ENCODE measurements at regions not wholly inside any gene's neighbourhood (a gene's known extent, or its start where the extent isn't known, plus 50 kb on each side); places are given as distances from the start of the nearest gene placed in this dataset.

DNA sequence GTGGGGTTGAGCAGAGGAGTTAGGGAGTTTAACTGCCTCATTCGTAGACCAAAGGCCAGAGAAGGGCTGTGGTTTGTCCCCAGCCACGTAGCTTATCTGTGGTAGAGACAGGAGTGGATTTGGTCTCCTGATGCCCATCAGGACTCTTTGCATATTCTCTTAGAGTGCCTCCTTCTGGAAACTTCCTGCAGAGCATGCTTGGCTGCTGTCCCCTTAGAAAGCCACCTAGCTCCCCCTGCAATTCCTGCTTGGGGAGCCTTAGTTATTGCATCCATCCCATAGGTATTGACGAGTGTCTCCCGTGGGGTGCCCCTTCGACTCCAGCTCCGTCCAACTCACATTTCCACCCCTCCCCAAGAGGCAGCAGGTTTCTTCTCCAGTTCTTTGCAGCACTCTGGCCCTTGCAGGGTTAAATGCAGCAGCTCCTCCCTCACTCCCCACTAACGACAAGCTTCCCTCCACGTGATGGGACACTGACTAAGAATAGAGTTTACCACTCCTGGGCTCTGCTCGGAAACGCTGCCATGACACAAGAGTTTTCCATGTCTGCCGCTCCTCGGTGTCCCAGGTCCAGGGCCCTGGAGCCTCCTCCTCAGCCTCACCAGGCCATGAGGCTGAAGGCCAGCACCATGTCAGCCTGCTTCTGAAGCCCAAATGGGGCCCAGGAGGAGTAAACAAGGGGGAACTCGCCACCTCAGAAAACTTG lies 147.8 kb upstream of the UNC5B start:
- 2% methylated on average over 13 of the region's 13 CpGs for WGBS (ENCODE audit: insufficient coverage, low coverage, missing lambda C conversion rate)
- CTCF ChIA-PET (ENCODE audit: low intra/inter-chr PET ratio), result interaction anchor here (1.4 kb wide), 1 partner anchor 162 kb away, joined by 5 read pairs; no protein-coding TSS in a partner anchor
- POLR2A ChIA-PET, result interaction anchor here (0.6 to 0.7 kb wide), 3 partner anchors 23 to 113 kb away, joined by 3 read pairs; no protein-coding TSS in a partner anchor

More for the DNA sequence above, 147.8 kb upstream of the UNC5B start:
- H4K20me1 ChIP-seq (replicated peaks; ENCODE audit: control insufficient read depth, insufficient read depth, low read length), result peaks cover 10% of the 10 kb centered on the region; the same call in 1 of the 2 replicates
- no peak overlapping the region for H3K4me3 ChIP-seq
- no peaks in the 10 kb centered on the region for H3K36me3 ChIP-seq (ENCODE audit: control insufficient read depth, insufficient read depth, low read length)
- in situ Hi-C loops (cut with MboI) (no loop called here), intact Hi-C loops (cut with micrococcal nuclease) (no loop called here)
- no peak overlapping the region for H2AFZ ChIP-seq (ENCODE audit: low read depth, low read length)
- H3K27ac ChIP-seq (ENCODE audit: extremely low read depth, low read depth, low read length), result no peak overlapping the region
- ATAC-seq (peak; percentile 34; the same call in 1 of the 3 replicates), FAIRE-seq (peak; percentile 59), DNase-seq (ENCODE audit: extremely low read depth in 1 of 4, low spot score in 3 of 4) (peak in 1 of 4 experiments; percentile 14)
- TF ChIP-seq, protein P1, sequence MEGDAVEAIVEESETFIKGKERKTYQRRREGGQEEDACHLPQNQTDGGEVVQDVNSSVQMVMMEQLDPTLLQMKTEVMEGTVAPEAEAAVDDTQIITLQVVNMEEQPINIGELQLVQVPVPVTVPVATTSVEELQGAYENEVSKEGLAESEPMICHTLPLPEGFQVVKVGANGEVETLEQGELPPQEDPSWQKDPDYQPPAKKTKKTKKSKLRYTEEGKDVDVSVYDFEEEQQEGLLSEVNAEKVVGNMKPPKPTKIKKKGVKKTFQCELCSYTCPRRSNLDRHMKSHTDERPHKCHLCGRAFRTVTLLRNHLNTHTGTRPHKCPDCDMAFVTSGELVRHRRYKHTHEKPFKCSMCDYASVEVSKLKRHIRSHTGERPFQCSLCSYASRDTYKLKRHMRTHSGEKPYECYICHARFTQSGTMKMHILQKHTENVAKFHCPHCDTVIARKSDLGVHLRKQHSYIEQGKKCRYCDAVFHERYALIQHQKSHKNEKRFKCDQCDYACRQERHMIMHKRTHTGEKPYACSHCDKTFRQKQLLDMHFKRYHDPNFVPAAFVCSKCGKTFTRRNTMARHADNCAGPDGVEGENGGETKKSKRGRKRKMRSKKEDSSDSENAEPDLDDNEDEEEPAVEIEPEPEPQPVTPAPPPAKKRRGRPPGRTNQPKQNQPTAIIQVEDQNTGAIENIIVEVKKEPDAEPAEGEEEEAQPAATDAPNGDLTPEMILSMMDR (IDR thresholded peaks at IDR 0.05 in 2 of 3, conservative IDR thresholded peaks at IDR 0.05 in 1 of 3; ENCODE audit: insufficient read depth in 2 of 3, low read depth in 1 of 3, low read length in 3 of 3), result peak; percentile 39 to 53 (median 50); a peak in 4 of 6 replicates
- TF ChIP-seq, protein P2, sequence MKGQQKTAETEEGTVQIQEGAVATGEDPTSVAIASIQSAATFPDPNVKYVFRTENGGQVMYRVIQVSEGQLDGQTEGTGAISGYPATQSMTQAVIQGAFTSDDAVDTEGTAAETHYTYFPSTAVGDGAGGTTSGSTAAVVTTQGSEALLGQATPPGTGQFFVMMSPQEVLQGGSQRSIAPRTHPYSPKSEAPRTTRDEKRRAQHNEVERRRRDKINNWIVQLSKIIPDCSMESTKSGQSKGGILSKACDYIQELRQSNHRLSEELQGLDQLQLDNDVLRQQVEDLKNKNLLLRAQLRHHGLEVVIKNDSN (CRISPR knock-in tag; IDR thresholded peaks at IDR 0.05), result peak; percentile 50; the same call in 1 of the 2 replicates
- TF ChIP-seq, protein P3, sequence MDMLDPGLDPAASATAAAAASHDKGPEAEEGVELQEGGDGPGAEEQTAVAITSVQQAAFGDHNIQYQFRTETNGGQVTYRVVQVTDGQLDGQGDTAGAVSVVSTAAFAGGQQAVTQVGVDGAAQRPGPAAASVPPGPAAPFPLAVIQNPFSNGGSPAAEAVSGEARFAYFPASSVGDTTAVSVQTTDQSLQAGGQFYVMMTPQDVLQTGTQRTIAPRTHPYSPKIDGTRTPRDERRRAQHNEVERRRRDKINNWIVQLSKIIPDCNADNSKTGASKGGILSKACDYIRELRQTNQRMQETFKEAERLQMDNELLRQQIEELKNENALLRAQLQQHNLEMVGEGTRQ (CRISPR knock-in tag; IDR thresholded peaks at IDR 0.05), result peak; percentile 25; the same call in 1 of the 2 replicates
- TF ChIP-seq RAD21 (CRISPR knock-in tag; conservative IDR thresholded peaks at IDR 0.05 in 1 of 2, IDR thresholded peaks at IDR 0.05 in 1 of 2) (peak in 1 of 2 experiments; percentile 50; a peak in 2 of 4 replicates), ZNF121 (CRISPR knock-in tag; conservative IDR thresholded peaks at IDR 0.05) (no peak)
- TF ChIP-seq, protein P4, sequence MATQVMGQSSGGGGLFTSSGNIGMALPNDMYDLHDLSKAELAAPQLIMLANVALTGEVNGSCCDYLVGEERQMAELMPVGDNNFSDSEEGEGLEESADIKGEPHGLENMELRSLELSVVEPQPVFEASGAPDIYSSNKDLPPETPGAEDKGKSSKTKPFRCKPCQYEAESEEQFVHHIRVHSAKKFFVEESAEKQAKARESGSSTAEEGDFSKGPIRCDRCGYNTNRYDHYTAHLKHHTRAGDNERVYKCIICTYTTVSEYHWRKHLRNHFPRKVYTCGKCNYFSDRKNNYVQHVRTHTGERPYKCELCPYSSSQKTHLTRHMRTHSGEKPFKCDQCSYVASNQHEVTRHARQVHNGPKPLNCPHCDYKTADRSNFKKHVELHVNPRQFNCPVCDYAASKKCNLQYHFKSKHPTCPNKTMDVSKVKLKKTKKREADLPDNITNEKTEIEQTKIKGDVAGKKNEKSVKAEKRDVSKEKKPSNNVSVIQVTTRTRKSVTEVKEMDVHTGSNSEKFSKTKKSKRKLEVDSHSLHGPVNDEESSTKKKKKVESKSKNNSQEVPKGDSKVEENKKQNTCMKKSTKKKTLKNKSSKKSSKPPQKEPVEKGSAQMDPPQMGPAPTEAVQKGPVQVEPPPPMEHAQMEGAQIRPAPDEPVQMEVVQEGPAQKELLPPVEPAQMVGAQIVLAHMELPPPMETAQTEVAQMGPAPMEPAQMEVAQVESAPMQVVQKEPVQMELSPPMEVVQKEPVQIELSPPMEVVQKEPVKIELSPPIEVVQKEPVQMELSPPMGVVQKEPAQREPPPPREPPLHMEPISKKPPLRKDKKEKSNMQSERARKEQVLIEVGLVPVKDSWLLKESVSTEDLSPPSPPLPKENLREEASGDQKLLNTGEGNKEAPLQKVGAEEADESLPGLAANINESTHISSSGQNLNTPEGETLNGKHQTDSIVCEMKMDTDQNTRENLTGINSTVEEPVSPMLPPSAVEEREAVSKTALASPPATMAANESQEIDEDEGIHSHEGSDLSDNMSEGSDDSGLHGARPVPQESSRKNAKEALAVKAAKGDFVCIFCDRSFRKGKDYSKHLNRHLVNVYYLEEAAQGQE (IDR thresholded peaks at IDR 0.05; ENCODE audit: borderline replicate concordance), result peak; percentile 15; the same call in 1 of the 2 replicates
- TF ChIP-seq, protein P4 (CRISPR knock-in tag; IDR thresholded peaks at IDR 0.05; ENCODE audit: low read depth), result no peak
- H3K4me2 ChIP-seq (ENCODE audit: insufficient read depth, low read length), result no peak overlapping the region
- peaks cover 40 to 90% of the 10 kb centered on the region in 2 experiments; a peak in 4 of 5 replicates for H3K27me3 ChIP-seq (ENCODE audit: control insufficient read depth in 2 of 2, insufficient read depth in 2 of 2, low read length in 2 of 2)
- no peaks in the 10 kb centered on the region for H3K9me3 ChIP-seq (replicated peaks; ENCODE audit: control insufficient read depth, insufficient read depth, low read depth, low read length)
- no peaks in the 10 kb centered on the region; a peak in 1 of 5 replicates for H3K4me1 ChIP-seq (replicated peaks in 1 of 2; ENCODE audit: control insufficient read depth in 2 of 2, insufficient read depth in 2 of 2, low read length in 2 of 2)
- H3K79me2 ChIP-seq (ENCODE audit: control insufficient read depth, insufficient read depth, low read length), result no peaks in the 10 kb centered on the region
- H3K9me1 ChIP-seq (ENCODE audit: control insufficient read depth, insufficient read depth, low read length), result no peaks in the 10 kb centered on the region
- peak overlapping the region in 1 of 2 experiments; percentile 60; a peak in 1 of 4 replicates for H3K9ac ChIP-seq (ENCODE audit: insufficient read depth in 1 of 2, low read depth in 2 of 2, low read length in 2 of 2)
- no TSS peak for BruUV-seq (replicated peaks)

All from K562 (cell line).